SK-N-SH (cell line): ENCODE measurements at regions not wholly inside any gene's neighbourhood (a gene's known extent, or its start where the extent isn't known, plus 50 kb on each side); places are given as distances from the start of the nearest gene placed in this dataset.
A peak's percentile ranks its signal among the peaks of the same experiment; 100 is the strongest.

Source experiments
- CTCF ChIA-PET: fragments of 300-600, 350-600 bp; formaldehyde crosslinking; extraction: SDS; loops from one replicate; lab custom pipeline; 2021; lab: Yijun Ruan, JAX
- POLR2A ChIA-PET: fragments of 350-600 bp; sonication (Branson Sonifier 250); formaldehyde crosslinking; extraction: SDS; loops from one replicate; lab custom pipeline; 2020; ENCODE audit warnings: antibody characterized with exemption, inconsistent platforms; lab: Yijun Ruan, JAX
- DNase-seq: peaks from one replicate; pipeline ENCODE4 v3.0.0; 2012
- H2AFZ ChIP-seq: fragments of 200-600 bp; sonication (generic); 2 replicates; pipeline ENCODE4 v1.8.1; 2016; ENCODE audit warnings: antibody characterized with exemption, mild to moderate bottlenecking, low read depth
- H3F3A ChIP-seq: fragments of 200-600 bp; sonication (generic); replicated peaks from 2 replicates; pipeline ENCODE3; 2016; ENCODE audit warnings: antibody characterized with exemption, mild to moderate bottlenecking; ENCODE audit not compliant: insufficient read depth
- H3K27ac ChIP-seq, 2 experiments: fragments of 200-500 bp in 1 of 2; fragments of 200-600 bp in 1 of 2; sonication (Bioruptor generic) in 1 of 2; sonication (generic), shearing (Covaris generic) in 1 of 2; 2 replicates each; pipeline versions ENCODE4 v1.5.1 to v1.6.1; 2014 to 2016; ENCODE audit warnings: low read depth in 2 of 2, inconsistent platforms in 1 of 2, low read length in 1 of 2, mild to moderate bottlenecking in 1 of 2, mixed read lengths in 1 of 2
- H3K27me3 ChIP-seq: fragments of 200-600 bp; sonication (generic), shearing (Covaris generic); 2 replicates; pipeline ENCODE4 v1.6.1; 2016; ENCODE audit warnings: mixed run types; ENCODE audit not compliant: insufficient read depth
- H3K36me3 ChIP-seq, 2 experiments: fragments of 200-500 bp in 1 of 2; fragments of 200-600 bp in 1 of 2; sonication (Bioruptor generic) in 1 of 2; sonication (generic) in 1 of 2; replicated peaks in 1 of 2; 2 replicates each; pipeline versions ENCODE3 to v1.5.1; 2014 to 2016; ENCODE audit warnings: low read length in 1 of 2, mild to moderate bottlenecking in 1 of 2; ENCODE audit not compliant: insufficient read depth in 2 of 2, control insufficient read depth in 1 of 2
- H3K4me1 ChIP-seq, 2 experiments: fragments of 200-500 bp in 1 of 2; fragments of 200-600 bp in 1 of 2; sonication (Bioruptor generic) in 1 of 2; sonication (generic), shearing (Covaris generic) in 1 of 2; 2 replicates each; pipeline versions ENCODE4 v1.5.1 to v1.6.1; 2014 to 2016; ENCODE audit warnings: low read depth in 1 of 2, low read length in 1 of 2, mixed run types in 1 of 2; ENCODE audit not compliant: insufficient read depth in 2 of 2, control insufficient read depth in 1 of 2
- H3K4me2 ChIP-seq: fragments of 200-600 bp; sonication (generic), shearing (Covaris generic); 2 replicates; pipeline ENCODE4 v1.6.1; 2017; ENCODE audit warnings: mixed run types
- H3K4me3 ChIP-seq, 2 experiments: fragments of 200-500 bp in 1 of 2; fragments of 200-600 bp in 1 of 2; sonication (Bioruptor generic) in 1 of 2; sonication (generic), shearing (Covaris generic) in 1 of 2; 2 replicates each; pipeline versions ENCODE4 v1.5.1 to v1.8.1; 2014 to 2016; ENCODE audit warnings: low read depth in 2 of 2, inconsistent platforms in 1 of 2, low read length in 1 of 2, mild to moderate bottlenecking in 1 of 2, mixed read lengths in 1 of 2, moderate library complexity in 1 of 2
- H3K79me2 ChIP-seq: fragments of 200-600 bp; sonication (generic); 2 replicates; pipeline ENCODE4 v1.8.1; 2017; ENCODE audit warnings: mild to moderate bottlenecking; ENCODE audit not compliant: insufficient read depth
- H3K9ac ChIP-seq: fragments of 200-600 bp; sonication (generic); 2 replicates; pipeline ENCODE4 v1.6.1; 2017; ENCODE audit warnings: mixed run types
- H3K9me2 ChIP-seq: fragments of 200-600 bp; sonication (generic); 2 replicates; pipeline ENCODE4 v1.6.1; 2017; ENCODE audit warnings: mixed run types
- H3K9me3 ChIP-seq: fragments of 200-600 bp; sonication (generic); 2 replicates; pipeline ENCODE4 v1.6.1; 2017; ENCODE audit warnings: mixed run types, mild to moderate bottlenecking, moderate library complexity
- H4K20me1 ChIP-seq: fragments of 200-600 bp; sonication (generic); 2 replicates; pipeline ENCODE4 v1.6.1; 2017; ENCODE audit warnings: mild to moderate bottlenecking, mixed run types; ENCODE audit not compliant: insufficient read depth
- ELF1 ChIP-seq: IDR thresholded peaks from 2 replicates; pipeline ENCODE4 v1.4.0; 2012
- FOXM1 ChIP-seq: IDR thresholded peaks from 2 replicates; pipeline ENCODE4 v1.4.0; 2012; ENCODE audit warnings: low read depth, mild to moderate bottlenecking
- JUND ChIP-seq: IDR thresholded peaks from 2 replicates; pipeline ENCODE4 v1.4.0; 2012
- MXI1 ChIP-seq: IDR thresholded peaks from 2 replicates; pipeline ENCODE4 v1.6.1; 2012; ENCODE audit warnings: mild to moderate bottlenecking, low read depth, low read length, improper control_type of control experiment
- NRF1 ChIP-seq: IDR thresholded peaks from 2 replicates; pipeline ENCODE4 v1.6.1; 2012; ENCODE audit warnings: low read depth, mild to moderate bottlenecking, low read length
- POLR2AphosphoS5 ChIP-seq: IDR thresholded peaks from 2 replicates; pipeline ENCODE4 v1.6.1; 2012; ENCODE audit warnings: low read depth, low read length
- SIN3A ChIP-seq: IDR thresholded peaks from 2 replicates; pipeline ENCODE4 v1.6.1; 2012; ENCODE audit warnings: low read depth, mild to moderate bottlenecking, low read length, moderate library complexity, borderline replicate concordance
- TCF12 ChIP-seq: IDR thresholded peaks from 2 replicates; pipeline ENCODE4 v1.4.0; 2012
- WGBS: methylation state at CpG from one replicate; pipeline ENCODE4 v1.1.6; 2017; ENCODE audit warnings: low lambda C conversion rate; 5-methylcytosine and 5-hydroxymethylcytosine counted together
- TF ChIP-seq, protein P1 (sequence below): IDR thresholded peaks from 2 replicates; pipeline ENCODE4 v1.4.0; 2012; ENCODE audit warnings: low read depth, borderline replicate concordance
- TF ChIP-seq, protein P2 (sequence below): IDR thresholded peaks from 2 replicates; pipeline ENCODE4 v1.4.0; 2012; ENCODE audit warnings: low read depth, borderline replicate concordance
- TF ChIP-seq, protein P3 (sequence below): IDR thresholded peaks from 2 replicates; pipeline ENCODE4 v1.4.0; 2012; ENCODE audit warnings: low read depth
- TF ChIP-seq, protein P4 (sequence below): fragments of 150-350 bp; IDR thresholded peaks from 2 replicates; pipeline ENCODE4 v1.6.1; 2016; ENCODE audit warnings: mild to moderate bottlenecking, low read depth, low read length

DNA sequence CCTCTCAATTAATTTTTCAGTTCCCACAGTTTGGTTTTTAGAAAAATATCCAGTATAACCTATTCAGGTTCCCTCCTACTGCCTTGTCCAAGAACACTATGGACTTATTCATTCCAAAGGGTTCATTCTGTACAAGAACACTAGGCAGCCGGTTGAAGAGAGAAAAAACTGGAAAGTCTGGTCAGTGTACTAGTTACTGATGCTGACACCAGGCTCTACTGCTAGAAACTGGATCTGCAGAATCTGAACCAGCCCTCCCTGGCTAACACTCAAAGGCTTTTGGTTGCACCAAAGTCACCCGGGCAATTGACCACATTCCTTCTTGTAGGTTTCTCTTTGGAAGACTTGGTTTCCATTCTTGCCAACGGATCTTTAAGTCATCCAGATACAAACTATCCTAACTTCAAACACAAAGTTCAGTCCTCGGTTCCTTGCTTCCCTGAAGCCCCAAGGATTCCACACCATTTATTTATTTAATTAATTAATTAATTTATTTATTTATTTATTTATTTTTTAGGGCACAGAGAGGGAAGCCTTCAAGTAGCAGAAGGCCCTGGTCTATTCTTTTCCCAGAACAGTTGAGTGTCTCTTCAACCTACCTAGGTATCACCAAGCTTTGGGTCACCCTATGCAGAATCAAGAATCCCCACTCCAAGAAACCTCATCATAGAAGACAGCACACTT, 268.1 kb downstream of the ADGB start:
- Histone ChIP-seq H3K27ac (no peak overlapping the region), H3K4me1 (peaks cover 0 to 13% of the 10 kb centered on the region in 2 experiments; a peak in 2 of 4 replicates), H3K4me2 (no peak overlapping the region), H3K27me3 (no peaks in the 10 kb centered on the region), H3K9me3 (no peaks in the 10 kb centered on the region), H3F3A (peaks cover 2% of the 10 kb centered on the region), H3K9me2 (no peaks in the 10 kb centered on the region), H3K79me2 (no peaks in the 10 kb centered on the region), H2AFZ (no peak overlapping the region), H3K9ac (no peak overlapping the region), H3K4me3 (no peak overlapping the region), H4K20me1 (no peaks in the 10 kb centered on the region), H3K36me3 (no peaks in the 10 kb centered on the region)
- WGBS = 73% methylated on average over 3 of the region's 4 CpGs
- no peak for DNase-seq
- CTCF ChIA-PET = no interaction called here
- TF ChIP-seq JUND (no peak), MXI1 (no peak), SIN3A (no peak), ELF1 (no peak), FOXM1 (no peak), TCF12 (no peak)
- TF ChIP-seq, protein P1, sequence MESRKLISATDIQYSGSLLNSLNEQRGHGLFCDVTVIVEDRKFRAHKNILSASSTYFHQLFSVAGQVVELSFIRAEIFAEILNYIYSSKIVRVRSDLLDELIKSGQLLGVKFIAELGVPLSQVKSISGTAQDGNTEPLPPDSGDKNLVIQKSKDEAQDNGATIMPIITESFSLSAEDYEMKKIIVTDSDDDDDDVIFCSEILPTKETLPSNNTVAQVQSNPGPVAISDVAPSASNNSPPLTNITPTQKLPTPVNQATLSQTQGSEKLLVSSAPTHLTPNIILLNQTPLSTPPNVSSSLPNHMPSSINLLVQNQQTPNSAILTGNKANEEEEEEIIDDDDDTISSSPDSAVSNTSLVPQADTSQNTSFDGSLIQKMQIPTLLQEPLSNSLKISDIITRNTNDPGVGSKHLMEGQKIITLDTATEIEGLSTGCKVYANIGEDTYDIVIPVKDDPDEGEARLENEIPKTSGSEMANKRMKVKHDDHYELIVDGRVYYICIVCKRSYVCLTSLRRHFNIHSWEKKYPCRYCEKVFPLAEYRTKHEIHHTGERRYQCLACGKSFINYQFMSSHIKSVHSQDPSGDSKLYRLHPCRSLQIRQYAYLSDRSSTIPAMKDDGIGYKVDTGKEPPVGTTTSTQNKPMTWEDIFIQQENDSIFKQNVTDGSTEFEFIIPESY = no peak
- TF ChIP-seq, protein P2, sequence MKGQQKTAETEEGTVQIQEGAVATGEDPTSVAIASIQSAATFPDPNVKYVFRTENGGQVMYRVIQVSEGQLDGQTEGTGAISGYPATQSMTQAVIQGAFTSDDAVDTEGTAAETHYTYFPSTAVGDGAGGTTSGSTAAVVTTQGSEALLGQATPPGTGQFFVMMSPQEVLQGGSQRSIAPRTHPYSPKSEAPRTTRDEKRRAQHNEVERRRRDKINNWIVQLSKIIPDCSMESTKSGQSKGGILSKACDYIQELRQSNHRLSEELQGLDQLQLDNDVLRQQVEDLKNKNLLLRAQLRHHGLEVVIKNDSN = no peak
- POLR2A ChIA-PET = no interaction called here

DNA sequence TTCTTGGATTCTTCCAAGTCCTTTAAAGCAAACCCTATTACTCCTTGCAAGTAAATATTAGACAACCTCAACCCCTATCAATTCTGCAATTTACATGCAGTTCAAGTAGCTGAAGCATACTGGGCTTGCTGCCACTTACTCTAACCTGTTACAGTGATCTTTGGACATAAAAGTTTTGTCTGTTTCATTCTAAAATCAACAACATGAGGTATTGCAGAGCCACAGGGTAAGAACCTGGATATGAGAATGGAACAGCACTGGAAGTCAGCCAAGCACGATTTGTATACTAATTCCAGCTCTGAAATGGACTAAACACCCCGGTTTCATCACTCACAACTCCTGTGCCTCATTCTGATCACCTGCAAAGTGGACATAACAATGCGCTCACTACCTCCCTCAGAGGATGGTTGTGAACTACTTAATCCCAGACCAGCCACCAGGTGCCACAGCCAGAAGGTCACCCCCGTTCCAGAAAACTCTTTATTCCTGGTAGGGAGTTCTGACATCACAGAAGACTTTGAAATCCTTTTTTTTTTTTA, 270.0 kb downstream of the ADGB start:
- H4K20me1 ChIP-seq = no peaks in the 10 kb centered on the region
- no peak overlapping the region for H2AFZ ChIP-seq
- peak overlapping the region in 1 of 2 experiments; percentile 39; a peak in 2 of 4 replicates for H3K27ac ChIP-seq
- no peaks in the 10 kb centered on the region for H3K79me2 ChIP-seq
- peaks cover 10% of the 10 kb centered on the region for H3F3A ChIP-seq
- H3K9me3 ChIP-seq = no peaks in the 10 kb centered on the region
- H3K9me2 ChIP-seq = no peaks in the 10 kb centered on the region
- H3K9ac ChIP-seq = no peak overlapping the region
- no peak overlapping the region for H3K4me2 ChIP-seq
- H3K4me1 ChIP-seq = peaks cover 0 to 16% of the 10 kb centered on the region in 2 experiments; a peak in 2 of 4 replicates
- no peaks in the 10 kb centered on the region for H3K27me3 ChIP-seq
- no peaks in the 10 kb centered on the region for H3K36me3 ChIP-seq
- no peak for DNase-seq
- TF ChIP-seq, protein P3, sequence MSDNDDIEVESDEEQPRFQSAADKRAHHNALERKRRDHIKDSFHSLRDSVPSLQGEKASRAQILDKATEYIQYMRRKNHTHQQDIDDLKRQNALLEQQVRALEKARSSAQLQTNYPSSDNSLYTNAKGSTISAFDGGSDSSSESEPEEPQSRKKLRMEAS = no peak
- no peak for TF ChIP-seq SIN3A
- TF ChIP-seq, protein P1 = no peak
- no peak for TF ChIP-seq POLR2AphosphoS5
- TF ChIP-seq NRF1 = no peak
- TF ChIP-seq, protein P4, sequence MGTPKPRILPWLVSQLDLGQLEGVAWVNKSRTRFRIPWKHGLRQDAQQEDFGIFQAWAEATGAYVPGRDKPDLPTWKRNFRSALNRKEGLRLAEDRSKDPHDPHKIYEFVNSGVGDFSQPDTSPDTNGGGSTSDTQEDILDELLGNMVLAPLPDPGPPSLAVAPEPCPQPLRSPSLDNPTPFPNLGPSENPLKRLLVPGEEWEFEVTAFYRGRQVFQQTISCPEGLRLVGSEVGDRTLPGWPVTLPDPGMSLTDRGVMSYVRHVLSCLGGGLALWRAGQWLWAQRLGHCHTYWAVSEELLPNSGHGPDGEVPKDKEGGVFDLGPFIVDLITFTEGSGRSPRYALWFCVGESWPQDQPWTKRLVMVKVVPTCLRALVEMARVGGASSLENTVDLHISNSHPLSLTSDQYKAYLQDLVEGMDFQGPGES = no peak
- no peak for TF ChIP-seq FOXM1
- TF ChIP-seq MXI1 = no peak
- no peak for TF ChIP-seq ELF1
- ChIA-PET POLR2A (no interaction called here), CTCF (interaction anchor here (0.7 to 1.3 kb wide), 3 partner anchors 10 to 334 kb away, joined by 3 to 5 read pairs (median 4); no protein-coding TSS in a partner anchor)
- WGBS = 88% methylated on average over 3 of the region's 4 CpGs
- H3K4me3 ChIP-seq = no peak overlapping the region
